WTC11 (cell line): ENCODE measurements at regions not wholly inside any gene's neighbourhood (a gene's known extent, or its start where the extent isn't known, plus 50 kb on each side); places are given as distances from the start of the nearest gene placed in this dataset.

Source experiments
- CBFB ChIP-seq: sonication (generic); formaldehyde crosslinking; IDR thresholded peaks from 2 replicates; pipeline ENCODE4 v1.8.1; 2022; ENCODE audit warnings: mild to moderate bottlenecking, low read depth, missing genetic modification reagents
- CREB1 ChIP-seq: sonication (generic); formaldehyde crosslinking; IDR thresholded peaks from 2 replicates; pipeline ENCODE4 v1.8.0; 2023; ENCODE audit warnings: mild to moderate bottlenecking, missing genetic modification reagents
- ESRRA ChIP-seq: sonication (generic); formaldehyde crosslinking; IDR thresholded peaks from 2 replicates; pipeline ENCODE4 v1.8.1; 2022; ENCODE audit warnings: mild to moderate bottlenecking, missing genetic modification reagents, borderline replicate concordance
- FOXJ3 ChIP-seq: sonication (generic); formaldehyde crosslinking; IDR thresholded peaks from 2 replicates; pipeline ENCODE4 v1.9.0; 2021; ENCODE audit warnings: missing genetic modification reagents, mild to moderate bottlenecking, borderline replicate concordance
- GABPB1 ChIP-seq: sonication (generic); formaldehyde crosslinking; IDR thresholded peaks from 2 replicates; pipeline ENCODE4 v1.8.1; 2023; ENCODE audit warnings: mild to moderate bottlenecking, missing genetic modification reagents
- JUN ChIP-seq: sonication (generic); formaldehyde crosslinking; IDR thresholded peaks from 2 replicates; pipeline ENCODE4 v1.8.0; 2023; ENCODE audit warnings: mild to moderate bottlenecking, missing genetic modification reagents
- NR2C2 ChIP-seq: sonication (generic); formaldehyde crosslinking; IDR thresholded peaks from 2 replicates; pipeline ENCODE4 v1.8.0; 2022; ENCODE audit warnings: mild to moderate bottlenecking, missing genetic modification reagents
- NR3C1 ChIP-seq: sonication (generic); formaldehyde crosslinking; conservative IDR thresholded peaks from 2 replicates; pipeline ENCODE4 v1.8.1; 2023; ENCODE audit warnings: low read depth, mild to moderate bottlenecking, missing genetic modification reagents
- USF2 ChIP-seq: sonication (generic); formaldehyde crosslinking; IDR thresholded peaks from 2 replicates; pipeline ENCODE4 v1.8.1; 2023; ENCODE audit warnings: mild to moderate bottlenecking, missing genetic modification reagents, moderate library complexity
- ZNF121 ChIP-seq: sonication (generic); formaldehyde crosslinking; IDR thresholded peaks from 2 replicates; pipeline ENCODE4 v1.8.0; 2023; ENCODE audit warnings: missing genetic modification reagents
- TF ChIP-seq, protein P1 (sequence below): fragments of 200-600 bp; IDR thresholded peaks from 2 replicates; pipeline ENCODE4 v1.8.0; 2022; ENCODE audit warnings: antibody characterized with exemption

DNA sequence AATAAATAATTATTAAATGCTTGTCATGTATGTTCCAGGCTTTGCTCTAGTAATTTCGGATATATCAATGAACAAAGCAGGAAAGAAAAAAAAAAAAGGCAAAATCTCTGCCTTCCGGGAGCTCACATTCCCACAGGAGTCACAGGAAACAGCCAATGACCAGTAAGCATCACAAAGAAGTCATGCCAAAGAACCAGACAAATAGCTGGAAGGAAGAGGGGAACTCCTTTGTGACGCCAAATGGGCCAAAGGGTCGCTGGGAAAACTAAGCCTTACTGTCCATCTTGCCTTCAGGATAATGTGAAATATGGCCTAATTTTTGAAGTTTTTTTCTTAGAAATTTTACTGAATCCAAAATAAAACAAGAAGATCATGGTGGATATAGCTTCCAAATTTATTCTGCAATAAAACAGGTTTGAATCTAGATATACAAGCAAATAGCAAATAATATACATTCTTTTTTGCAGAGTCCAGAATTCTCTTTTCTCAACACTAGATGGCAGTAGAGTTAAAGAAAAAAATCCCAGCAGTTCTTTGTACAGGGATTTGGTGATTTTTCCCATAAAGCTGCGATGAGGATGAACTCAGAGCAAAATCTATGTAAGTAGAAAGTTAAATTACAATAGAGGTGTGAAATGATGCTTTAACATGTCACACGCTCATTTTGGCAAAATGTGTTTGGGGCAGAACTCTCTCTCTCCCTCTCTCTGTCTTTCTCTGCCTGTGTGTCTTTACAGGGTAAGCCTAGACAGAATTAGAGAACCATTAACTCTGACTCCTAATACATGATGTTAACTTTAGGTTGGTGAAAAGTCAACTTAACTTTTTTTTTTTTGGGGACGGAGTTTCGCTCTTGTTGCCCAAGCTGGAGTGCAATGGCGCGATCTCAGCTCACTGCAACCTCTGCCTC is 60.0 kb upstream of the TUT7 start:
- TF ChIP-seq CBFB (no peak), CREB1 (CRISPR knock-in tag) (no peak), GABPB1 (CRISPR knock-in tag) (no peak), NR3C1 (no peak), NR2C2 (CRISPR knock-in tag) (no peak), USF2 (CRISPR knock-in tag) (no peak), ESRRA (no peak), FOXJ3 (CRISPR knock-in tag) (no peak), ZNF121 (CRISPR knock-in tag) (no peak), JUN (no peak)
- TF ChIP-seq, protein P1, sequence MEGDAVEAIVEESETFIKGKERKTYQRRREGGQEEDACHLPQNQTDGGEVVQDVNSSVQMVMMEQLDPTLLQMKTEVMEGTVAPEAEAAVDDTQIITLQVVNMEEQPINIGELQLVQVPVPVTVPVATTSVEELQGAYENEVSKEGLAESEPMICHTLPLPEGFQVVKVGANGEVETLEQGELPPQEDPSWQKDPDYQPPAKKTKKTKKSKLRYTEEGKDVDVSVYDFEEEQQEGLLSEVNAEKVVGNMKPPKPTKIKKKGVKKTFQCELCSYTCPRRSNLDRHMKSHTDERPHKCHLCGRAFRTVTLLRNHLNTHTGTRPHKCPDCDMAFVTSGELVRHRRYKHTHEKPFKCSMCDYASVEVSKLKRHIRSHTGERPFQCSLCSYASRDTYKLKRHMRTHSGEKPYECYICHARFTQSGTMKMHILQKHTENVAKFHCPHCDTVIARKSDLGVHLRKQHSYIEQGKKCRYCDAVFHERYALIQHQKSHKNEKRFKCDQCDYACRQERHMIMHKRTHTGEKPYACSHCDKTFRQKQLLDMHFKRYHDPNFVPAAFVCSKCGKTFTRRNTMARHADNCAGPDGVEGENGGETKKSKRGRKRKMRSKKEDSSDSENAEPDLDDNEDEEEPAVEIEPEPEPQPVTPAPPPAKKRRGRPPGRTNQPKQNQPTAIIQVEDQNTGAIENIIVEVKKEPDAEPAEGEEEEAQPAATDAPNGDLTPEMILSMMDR = peak; percentile 61
